Activated CD8-positive, alpha-beta T cell treated with anti-CD3 and anti-CD28 coated beads for 36 hours (primary cell): ENCODE measurements at regions not wholly inside any gene's neighbourhood (a gene's known extent, or its start where the extent isn't known, plus 50 kb on each side); places are given as distances from the start of the nearest gene placed in this dataset.

ENCODE experiments used
- ATAC-seq: fragments of 200-7000 bp; cut with Tn5 transposase; one replicate; pipeline ENCODE4 v1.10.0; 2021; ENCODE audit warnings: mild to moderate bottlenecking, moderate library complexity
- CTCF ChIA-PET: fragments of 350-600 bp; sonication (Branson Sonifier 250); formaldehyde crosslinking; loops from one replicate; lab custom pipeline; 2021; ENCODE audit warnings: antibody characterized with exemption; lab: Charles Lee
- POLR2A ChIA-PET: fragments of 350-600 bp; sonication (Branson Sonifier 250); formaldehyde crosslinking; loops from one replicate; lab custom pipeline; 2021; ENCODE audit warnings: antibody characterized with exemption; lab: Charles Lee
- DNase-seq: peaks from one replicate; pipeline ENCODE4 v3.0.0-alpha.2; 2020
- H3K27ac Mint-ChIP-seq: one replicate; pipeline ENCODE4 v1.8.0; 2021; ENCODE audit warnings: mild to moderate bottlenecking, mixed read lengths
- H3K27me3 Mint-ChIP-seq: one replicate; pipeline ENCODE4 v1.8.0; 2021; ENCODE audit warnings: mixed read lengths
- H3K36me3 Mint-ChIP-seq: one replicate; pipeline ENCODE4 v1.8.0; 2021; ENCODE audit warnings: low read depth, mixed read lengths
- H3K4me1 Mint-ChIP-seq: one replicate; pipeline ENCODE4 v1.8.0; 2021; ENCODE audit warnings: low read depth, mixed read lengths
- H3K4me3 Mint-ChIP-seq: one replicate; pipeline ENCODE4 v1.8.0; 2021; ENCODE audit warnings: mild to moderate bottlenecking, moderate library complexity, mixed read lengths
- H3K9me3 Mint-ChIP-seq: one replicate; pipeline ENCODE4 v1.8.0; 2021; ENCODE audit warnings: mixed read lengths
- CTCF ChIP-seq: fragments of 200-600 bp; IDR thresholded peaks from one replicate; pipeline ENCODE4 v1.8.0; 2022; ENCODE audit warnings: antibody characterized with exemption, mild to moderate bottlenecking
- intact Hi-C: fragments of 100-400 bp; cut with micrococcal nuclease; formaldehyde crosslinking; loops from one replicate; pipeline ENCODE4 v1.10.0; 2022

GRCh38 chr2:118722976-118723375 is 124.5 kb downstream of the EN1 start:
- ChIA-PET POLR2A (no interaction called here), CTCF (no interaction called here)
- DNase-seq: no peak
- Mint-ChIP-seq H3K27ac (no peak overlapping the region), H3K27me3 (peaks cover 2% of the 10 kb centered on the region), H3K36me3 (no peaks in the 10 kb centered on the region), H3K4me3 (no peak overlapping the region), H3K4me1 (no peaks in the 10 kb centered on the region), H3K9me3 (no peaks in the 10 kb centered on the region)
- TF ChIP-seq CTCF: no peak
- ATAC-seq: no peak
- intact Hi-C loops: no loop called here

- Mint-ChIP-seq H3K36me3 (no peaks in the 10 kb centered on the region), H3K4me3 (no peak overlapping the region), H3K27ac (no peak overlapping the region), H3K4me1 (no peaks in the 10 kb centered on the region), H3K27me3 (no peaks in the 10 kb centered on the region), H3K9me3 (no peaks in the 10 kb centered on the region)
- DNase-seq (no peak), ATAC-seq (no peak)
- ChIA-PET POLR2A (no interaction called here), CTCF (no interaction called here)
- no peak for TF ChIP-seq CTCF
- intact Hi-C loops: no loop called here
Observed at GRCh38 chr2:118721817-118722551, 125.5 kb downstream of the EN1 start.

GRCh38 chr2:118720866-118721265 is 126.6 kb downstream of the EN1 start:
- DNase-seq (no peak), ATAC-seq (no peak)
- CTCF ChIA-PET: no interaction called here
- Mint-ChIP-seq H3K4me3 (no peak overlapping the region), H3K36me3 (no peaks in the 10 kb centered on the region), H3K4me1 (no peaks in the 10 kb centered on the region), H3K27me3 (no peaks in the 10 kb centered on the region), H3K9me3 (no peaks in the 10 kb centered on the region), H3K27ac (no peak overlapping the region)
- intact Hi-C loops: no loop called here
- TF ChIP-seq CTCF: no peak
- POLR2A ChIA-PET: interaction anchor here (0.6 kb wide), 1 partner anchor 29 kb away, joined by 3 read pairs; no protein-coding TSS in a partner anchor

- DNase-seq (no peak), ATAC-seq (no peak)
- H3K27ac Mint-ChIP-seq: no peak overlapping the region
- CTCF ChIA-PET: no interaction called here
- H3K36me3 Mint-ChIP-seq: no peaks in the 10 kb centered on the region
- intact Hi-C loops: no loop called here
- no peaks in the 10 kb centered on the region for H3K27me3 Mint-ChIP-seq
- TF ChIP-seq CTCF: no peak
- POLR2A ChIA-PET: no interaction called here
- H3K4me3 Mint-ChIP-seq: no peak overlapping the region
- H3K4me1 Mint-ChIP-seq: no peaks in the 10 kb centered on the region
- no peaks in the 10 kb centered on the region for H3K9me3 Mint-ChIP-seq
Observed at GRCh38 chr2:118718921-118719320, 128.5 kb downstream of the EN1 start.

GRCh38 chr2:118716102-118716501 is 131.3 kb downstream of the EN1 start:
- intact Hi-C loops: no loop called here
- H3K27me3 Mint-ChIP-seq: no peaks in the 10 kb centered on the region
- no peak overlapping the region for H3K4me3 Mint-ChIP-seq
- CTCF ChIA-PET: no interaction called here
- POLR2A ChIA-PET: no interaction called here
- DNase-seq (no peak), ATAC-seq (no peak)
- no peak overlapping the region for H3K27ac Mint-ChIP-seq
- no peaks in the 10 kb centered on the region for H3K4me1 Mint-ChIP-seq
- no peaks in the 10 kb centered on the region for H3K9me3 Mint-ChIP-seq
- no peak for TF ChIP-seq CTCF
- no peaks in the 10 kb centered on the region for H3K36me3 Mint-ChIP-seq
